ENCODE measurements at regions not wholly inside any gene's neighbourhood (a gene's known extent, or its start where the extent isn't known, plus 50 kb on each side); places are given as distances from the start of the nearest gene placed in this dataset.

- Histone ChIP-seq H3K4me1 (ENCODE audit: insufficient read depth) (no peaks in the 10 kb centered on the region), H3K4me3 (no peak overlapping the region), H3K9me2 (ENCODE audit: insufficient read depth) (no peaks in the 10 kb centered on the region), H3F3A (replicated peaks; ENCODE audit: low read depth) (no peaks in the 10 kb centered on the region), H3K36me3 (ENCODE audit: insufficient read depth) (no peaks in the 10 kb centered on the region), H3K27me3 (ENCODE audit: insufficient read depth) (no peaks in the 10 kb centered on the region), H3K27ac (ENCODE audit: low read depth) (no peak overlapping the region), H4K20me1 (replicated peaks; ENCODE audit: insufficient read depth) (no peaks in the 10 kb centered on the region), H3K4me2 (no peak overlapping the region), H3K79me2 (replicated peaks; ENCODE audit: insufficient read depth) (no peaks in the 10 kb centered on the region), H2AFZ (no peak overlapping the region)
- Mint-ChIP-seq H3K4me3 (no peak overlapping the region), H3K4me1 (no peaks in the 10 kb centered on the region; the same call in 2 of the 3 replicates), H3K9me3 (no peaks in the 10 kb centered on the region), H3K36me3 (ENCODE audit: low read depth) (no peaks in the 10 kb centered on the region), H3K27me3 (ENCODE audit: insufficient read depth, low read depth, poor library complexity) (peaks cover 1% of the 10 kb centered on the region), H3K27ac (no peak overlapping the region)
- ATAC-seq (no peak), DNase-seq (ENCODE audit: low spot score) (no peak)
- no peak for TF ChIP-seq REST (IDR thresholded peaks at IDR 0.05; ENCODE audit: unreplicated experiment)
- TF ChIP-seq ZNF114 (CRISPR knock-in tag; IDR thresholded peaks at IDR 0.05): no peak
- TF ChIP-seq, protein P1, sequence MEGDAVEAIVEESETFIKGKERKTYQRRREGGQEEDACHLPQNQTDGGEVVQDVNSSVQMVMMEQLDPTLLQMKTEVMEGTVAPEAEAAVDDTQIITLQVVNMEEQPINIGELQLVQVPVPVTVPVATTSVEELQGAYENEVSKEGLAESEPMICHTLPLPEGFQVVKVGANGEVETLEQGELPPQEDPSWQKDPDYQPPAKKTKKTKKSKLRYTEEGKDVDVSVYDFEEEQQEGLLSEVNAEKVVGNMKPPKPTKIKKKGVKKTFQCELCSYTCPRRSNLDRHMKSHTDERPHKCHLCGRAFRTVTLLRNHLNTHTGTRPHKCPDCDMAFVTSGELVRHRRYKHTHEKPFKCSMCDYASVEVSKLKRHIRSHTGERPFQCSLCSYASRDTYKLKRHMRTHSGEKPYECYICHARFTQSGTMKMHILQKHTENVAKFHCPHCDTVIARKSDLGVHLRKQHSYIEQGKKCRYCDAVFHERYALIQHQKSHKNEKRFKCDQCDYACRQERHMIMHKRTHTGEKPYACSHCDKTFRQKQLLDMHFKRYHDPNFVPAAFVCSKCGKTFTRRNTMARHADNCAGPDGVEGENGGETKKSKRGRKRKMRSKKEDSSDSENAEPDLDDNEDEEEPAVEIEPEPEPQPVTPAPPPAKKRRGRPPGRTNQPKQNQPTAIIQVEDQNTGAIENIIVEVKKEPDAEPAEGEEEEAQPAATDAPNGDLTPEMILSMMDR (conservative IDR thresholded peaks at IDR 0.05; ENCODE audit: low read depth in 2 of 2): no peak
- no peak for TF ChIP-seq JUNB (IDR thresholded peaks at IDR 0.05; ENCODE audit: unreplicated experiment)
- no peak for TF ChIP-seq EZH2 (IDR thresholded peaks at IDR 0.05; ENCODE audit: low read depth, unreplicated experiment)
Measured at GRCh38 chr7:156119771-156120170, 307.5 kb upstream of the SHH start.

DNA sequence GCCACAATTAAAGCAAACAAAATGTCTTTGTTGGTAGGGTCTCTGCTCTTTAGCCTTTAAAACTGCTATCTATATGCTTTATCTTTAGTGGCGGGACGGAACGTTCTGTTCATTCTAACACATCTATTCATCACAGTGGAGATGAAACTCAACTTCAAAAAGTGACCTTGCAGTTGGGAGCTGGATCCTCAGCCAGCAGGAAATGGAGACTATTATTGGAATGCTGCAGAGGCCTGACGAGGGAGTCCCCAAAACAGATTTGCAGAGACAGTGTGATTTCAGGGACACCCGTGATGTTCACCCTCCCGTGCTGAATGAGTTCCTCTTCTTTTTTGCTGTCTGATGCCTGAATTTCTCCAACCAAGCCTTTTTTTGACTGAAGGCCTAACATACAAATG is 306.0 kb upstream of the SHH start:
- Histone ChIP-seq H3K9me2 (ENCODE audit: insufficient read depth) (no peaks in the 10 kb centered on the region), H3K4me2 (no peak overlapping the region), H3K79me2 (replicated peaks; ENCODE audit: insufficient read depth) (no peaks in the 10 kb centered on the region), H2AFZ (no peak overlapping the region), H3K27me3 (ENCODE audit: insufficient read depth) (no peaks in the 10 kb centered on the region), H3K4me1 (ENCODE audit: insufficient read depth) (no peaks in the 10 kb centered on the region), H3K36me3 (ENCODE audit: insufficient read depth) (no peaks in the 10 kb centered on the region), H4K20me1 (replicated peaks; ENCODE audit: insufficient read depth) (no peaks in the 10 kb centered on the region), H3F3A (replicated peaks; ENCODE audit: low read depth) (no peaks in the 10 kb centered on the region), H3K4me3 (no peak overlapping the region), H3K27ac (ENCODE audit: low read depth) (no peak overlapping the region)
- ATAC-seq (no peak), DNase-seq (ENCODE audit: low spot score) (no peak)
- Mint-ChIP-seq H3K27me3 (ENCODE audit: insufficient read depth, low read depth, poor library complexity) (peaks cover 3% of the 10 kb centered on the region), H3K4me3 (no peak overlapping the region), H3K36me3 (ENCODE audit: low read depth) (no peaks in the 10 kb centered on the region), H3K9me3 (no peaks in the 10 kb centered on the region), H3K4me1 (no peaks in the 10 kb centered on the region; the same call in 2 of the 3 replicates), H3K27ac (peak overlapping the region; percentile 37; the same call in 1 of the 2 replicates)
- TF ChIP-seq POLR2AphosphoS5 (IDR thresholded peaks at IDR 0.05; ENCODE audit: low read depth): no peak
- TF ChIP-seq ZNF114 (CRISPR knock-in tag; IDR thresholded peaks at IDR 0.05): no peak
- no peak for TF ChIP-seq NANOG (IDR thresholded peaks at IDR 0.05; ENCODE audit: borderline replicate concordance)
- TF ChIP-seq ZNF331 (CRISPR knock-in tag; IDR thresholded peaks at IDR 0.05; ENCODE audit: low read depth): no peak
- no peak for TF ChIP-seq STAT1 (IDR thresholded peaks at IDR 0.05; ENCODE audit: unreplicated experiment)
- no peak for TF ChIP-seq EZH2 (IDR thresholded peaks at IDR 0.05; ENCODE audit: low read depth, unreplicated experiment)
- TF ChIP-seq, protein P2, sequence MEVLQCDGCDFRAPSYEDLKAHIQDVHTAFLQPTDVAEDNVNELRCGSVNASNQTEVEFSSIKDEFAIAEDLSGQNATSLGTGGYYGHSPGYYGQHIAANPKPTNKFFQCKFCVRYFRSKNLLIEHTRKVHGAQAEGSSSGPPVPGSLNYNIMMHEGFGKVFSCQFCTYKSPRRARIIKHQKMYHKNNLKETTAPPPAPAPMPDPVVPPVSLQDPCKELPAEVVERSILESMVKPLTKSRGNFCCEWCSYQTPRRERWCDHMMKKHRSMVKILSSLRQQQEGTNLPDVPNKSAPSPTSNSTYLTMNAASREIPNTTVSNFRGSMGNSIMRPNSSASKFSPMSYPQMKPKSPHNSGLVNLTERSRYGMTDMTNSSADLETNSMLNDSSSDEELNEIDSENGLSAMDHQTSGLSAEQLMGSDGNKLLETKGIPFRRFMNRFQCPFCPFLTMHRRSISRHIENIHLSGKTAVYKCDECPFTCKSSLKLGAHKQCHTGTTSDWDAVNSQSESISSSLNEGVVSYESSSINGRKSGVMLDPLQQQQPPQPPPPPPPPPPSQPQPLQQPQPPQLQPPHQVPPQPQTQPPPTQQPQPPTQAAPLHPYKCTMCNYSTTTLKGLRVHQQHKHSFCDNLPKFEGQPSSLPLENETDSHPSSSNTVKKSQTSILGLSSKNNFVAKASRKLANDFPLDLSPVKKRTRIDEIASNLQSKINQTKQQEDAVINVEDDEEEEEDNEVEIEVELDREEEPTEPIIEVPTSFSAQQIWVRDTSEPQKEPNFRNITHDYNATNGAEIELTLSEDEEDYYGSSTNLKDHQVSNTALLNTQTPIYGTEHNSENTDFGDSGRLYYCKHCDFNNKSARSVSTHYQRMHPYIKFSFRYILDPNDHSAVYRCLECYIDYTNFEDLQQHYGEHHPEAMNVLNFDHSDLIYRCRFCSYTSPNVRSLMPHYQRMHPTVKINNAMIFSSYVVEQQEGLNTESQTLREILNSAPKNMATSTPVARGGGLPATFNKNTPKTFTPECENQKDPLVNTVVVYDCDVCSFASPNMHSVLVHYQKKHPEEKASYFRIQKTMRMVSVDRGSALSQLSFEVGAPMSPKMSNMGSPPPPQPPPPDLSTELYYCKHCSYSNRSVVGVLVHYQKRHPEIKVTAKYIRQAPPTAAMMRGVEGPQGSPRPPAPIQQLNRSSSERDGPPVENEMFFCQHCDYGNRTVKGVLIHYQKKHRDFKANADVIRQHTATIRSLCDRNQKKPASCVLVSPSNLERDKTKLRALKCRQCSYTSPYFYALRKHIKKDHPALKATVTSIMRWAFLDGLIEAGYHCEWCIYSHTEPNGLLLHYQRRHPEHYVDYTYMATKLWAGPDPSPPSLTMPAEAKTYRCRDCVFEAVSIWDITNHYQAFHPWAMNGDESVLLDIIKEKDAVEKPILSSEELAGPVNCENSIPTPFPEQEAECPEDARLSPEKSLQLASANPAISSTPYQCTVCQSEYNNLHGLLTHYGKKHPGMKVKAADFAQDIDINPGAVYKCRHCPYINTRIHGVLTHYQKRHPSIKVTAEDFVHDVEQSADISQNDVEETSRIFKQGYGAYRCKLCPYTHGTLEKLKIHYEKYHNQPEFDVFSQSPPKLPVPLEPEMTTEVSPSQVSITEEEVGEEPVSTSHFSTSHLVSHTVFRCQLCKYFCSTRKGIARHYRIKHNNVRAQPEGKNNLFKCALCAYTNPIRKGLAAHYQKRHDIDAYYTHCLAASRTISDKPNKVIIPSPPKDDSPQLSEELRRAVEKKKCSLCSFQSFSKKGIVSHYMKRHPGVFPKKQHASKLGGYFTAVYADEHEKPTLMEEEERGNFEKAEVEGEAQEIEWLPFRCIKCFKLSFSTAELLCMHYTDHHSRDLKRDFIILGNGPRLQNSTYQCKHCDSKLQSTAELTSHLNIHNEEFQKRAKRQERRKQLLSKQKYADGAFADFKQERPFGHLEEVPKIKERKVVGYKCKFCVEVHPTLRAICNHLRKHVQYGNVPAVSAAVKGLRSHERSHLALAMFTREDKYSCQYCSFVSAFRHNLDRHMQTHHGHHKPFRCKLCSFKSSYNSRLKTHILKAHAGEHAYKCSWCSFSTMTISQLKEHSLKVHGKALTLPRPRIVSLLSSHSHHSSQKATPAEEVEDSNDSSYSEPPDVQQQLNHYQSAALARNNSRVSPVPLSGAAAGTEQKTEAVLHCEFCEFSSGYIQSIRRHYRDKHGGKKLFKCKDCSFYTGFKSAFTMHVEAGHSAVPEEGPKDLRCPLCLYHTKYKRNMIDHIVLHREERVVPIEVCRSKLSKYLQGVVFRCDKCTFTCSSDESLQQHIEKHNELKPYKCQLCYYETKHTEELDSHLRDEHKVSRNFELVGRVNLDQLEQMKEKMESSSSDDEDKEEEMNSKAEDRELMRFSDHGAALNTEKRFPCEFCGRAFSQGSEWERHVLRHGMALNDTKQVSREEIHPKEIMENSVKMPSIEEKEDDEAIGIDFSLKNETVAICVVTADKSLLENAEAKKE (CRISPR knock-in tag; IDR thresholded peaks at IDR 0.05): no peak
- no peak for TF ChIP-seq EZH2phosphoT487 (IDR thresholded peaks at IDR 0.05; ENCODE audit: unreplicated experiment)

Measured in GM23338 (cell line).